Karpas-422 (cell line): ENCODE measurements at regions not wholly inside any gene's neighbourhood (a gene's known extent, or its start where the extent isn't known, plus 50 kb on each side); places are given as distances from the start of the nearest gene placed in this dataset.

Experiments
- DNase-seq: peaks from one replicate; pipeline ENCODE4 v3.0.0-alpha.2; 2015
- H2AFZ ChIP-seq: fragments of 200-600 bp; sonication (generic); 2 replicates; pipeline ENCODE4 v1.6.1; 2014; ENCODE audit warnings: antibody characterized with exemption, low read length, mixed read lengths
- H3K27ac ChIP-seq: fragments of 200-600 bp; sonication (generic); 2 replicates; pipeline ENCODE4 v1.5.1; 2014; ENCODE audit warnings: mild to moderate bottlenecking, low read length, moderate library complexity
- H3K27me3 ChIP-seq: fragments of 200-600 bp; sonication (generic); 2 replicates; pipeline ENCODE4 v1.6.1; 2014; ENCODE audit warnings: low read length, mixed read lengths
- H3K36me3 ChIP-seq: fragments of 200-600 bp; sonication (generic); 2 replicates; pipeline ENCODE4 v1.6.1; 2014; ENCODE audit warnings: low read length, mixed read lengths; ENCODE audit not compliant: insufficient read depth
- H3K4me1 ChIP-seq: fragments of 200-600 bp; sonication (generic); 2 replicates; pipeline ENCODE4 v1.6.1; 2014; ENCODE audit warnings: mild to moderate bottlenecking, low read length, mixed read lengths
- H3K4me2 ChIP-seq: fragments of 200-600 bp; sonication (generic); 2 replicates; pipeline ENCODE4 v1.6.1; 2014; ENCODE audit warnings: low read length, low read depth, mild to moderate bottlenecking; ENCODE audit not compliant: poor library complexity, severe bottlenecking
- H3K4me3 ChIP-seq: fragments of 200-600 bp; sonication (generic); 2 replicates; pipeline ENCODE4 v1.5.1; 2014; ENCODE audit warnings: mild to moderate bottlenecking, antibody characterized with exemption, low read length, mixed read lengths
- H3K79me2 ChIP-seq: fragments of 200-600 bp; sonication (generic); 2 replicates; pipeline ENCODE4 v1.6.1; 2014; ENCODE audit warnings: mild to moderate bottlenecking, low read length, mixed read lengths
- H3K9ac ChIP-seq: fragments of 200-600 bp; sonication (generic); 2 replicates; pipeline ENCODE4 v1.6.0; 2014; ENCODE audit warnings: low read length
- H3K9me2 ChIP-seq: fragments of 200-600 bp; sonication (generic), shearing (Covaris generic); replicated peaks from 2 replicates; pipeline ENCODE4 v1.6.0; 2014; ENCODE audit warnings: mild to moderate bottlenecking, low read length, moderate library complexity; ENCODE audit not compliant: insufficient read depth
- H3K9me3 ChIP-seq: fragments of 300-700, 200-600 bp; sonication (generic); 2 replicates; pipeline ENCODE4 v1.6.1; 2014; ENCODE audit warnings: low read length, mixed read lengths
- H4K20me1 ChIP-seq: fragments of 200-600 bp; sonication (generic); 2 replicates; pipeline ENCODE4 v1.6.1; 2014; ENCODE audit warnings: mild to moderate bottlenecking, antibody characterized with exemption, low read length, low read depth; ENCODE audit not compliant: insufficient read depth

GRCh38 chr14:66094001-66094727 is 392.0 kb upstream of the CCDC196 start:
- no peak for DNase-seq
- Histone ChIP-seq H3K36me3 (no peaks in the 10 kb centered on the region), H3K4me1 (no peaks in the 10 kb centered on the region), H3K79me2 (no peaks in the 10 kb centered on the region), H3K4me3 (no peak overlapping the region), H4K20me1 (no peaks in the 10 kb centered on the region), H2AFZ (no peak overlapping the region), H3K9me3 (no peaks in the 10 kb centered on the region), H3K9ac (no peak overlapping the region), H3K27ac (no peak overlapping the region), H3K9me2 (no peaks in the 10 kb centered on the region), H3K4me2 (no peak overlapping the region), H3K27me3 (no peaks in the 10 kb centered on the region)

GRCh38 chr14:66099451-66099850 is 386.7 kb upstream of the CCDC196 start:
- no peak overlapping the region for H3K27ac ChIP-seq
- H3K9ac ChIP-seq = no peak overlapping the region
- H3K36me3 ChIP-seq = no peaks in the 10 kb centered on the region
- H3K9me2 ChIP-seq = no peaks in the 10 kb centered on the region
- H3K27me3 ChIP-seq = no peaks in the 10 kb centered on the region
- no peaks in the 10 kb centered on the region for H3K9me3 ChIP-seq
- no peak overlapping the region for H3K4me2 ChIP-seq
- H2AFZ ChIP-seq = no peak overlapping the region
- no peak for DNase-seq
- no peaks in the 10 kb centered on the region for H4K20me1 ChIP-seq
- H3K4me3 ChIP-seq = no peak overlapping the region
- no peaks in the 10 kb centered on the region for H3K79me2 ChIP-seq
- H3K4me1 ChIP-seq = no peaks in the 10 kb centered on the region

- Histone ChIP-seq H3K4me3 (no peak overlapping the region), H3K36me3 (no peaks in the 10 kb centered on the region), H4K20me1 (no peaks in the 10 kb centered on the region), H3K9me2 (no peaks in the 10 kb centered on the region), H3K27me3 (no peaks in the 10 kb centered on the region), H3K9ac (no peak overlapping the region), H3K9me3 (no peaks in the 10 kb centered on the region), H3K79me2 (no peaks in the 10 kb centered on the region), H3K4me1 (no peaks in the 10 kb centered on the region), H3K27ac (no peak overlapping the region), H2AFZ (no peak overlapping the region), H3K4me2 (no peak overlapping the region)
- DNase-seq = no peak
Measured at GRCh38 chr14:66099931-66100330, 386.2 kb upstream of the CCDC196 start.

DNA sequence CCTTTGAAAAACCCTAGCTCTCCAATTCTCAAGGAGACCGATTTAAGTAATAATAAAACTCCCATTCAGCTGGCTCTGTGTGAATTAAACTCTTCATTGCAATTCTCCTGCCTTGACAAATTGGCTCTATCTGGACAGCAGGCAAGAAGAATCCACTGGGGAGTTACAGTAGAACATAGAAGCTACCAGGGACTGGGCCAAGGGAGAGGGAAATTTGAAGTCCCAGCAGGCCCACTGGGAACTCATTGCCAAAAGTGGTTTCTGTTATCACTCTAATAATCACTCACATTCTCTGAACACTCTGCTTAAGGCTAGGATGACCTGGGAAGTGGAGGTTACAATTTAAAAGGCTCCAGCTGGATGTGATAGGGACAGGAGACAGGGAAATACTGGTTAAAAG is 384.5 kb upstream of the CCDC196 start:
- Histone ChIP-seq H3K36me3 (no peaks in the 10 kb centered on the region), H4K20me1 (no peaks in the 10 kb centered on the region), H3K9me2 (no peaks in the 10 kb centered on the region), H2AFZ (no peak overlapping the region), H3K27ac (no peak overlapping the region), H3K4me3 (no peak overlapping the region), H3K27me3 (no peaks in the 10 kb centered on the region), H3K9ac (no peak overlapping the region), H3K9me3 (no peaks in the 10 kb centered on the region), H3K4me2 (no peak overlapping the region), H3K4me1 (no peaks in the 10 kb centered on the region), H3K79me2 (no peaks in the 10 kb centered on the region)
- DNase-seq = no peak

GRCh38 chr14:66104486-66104885 is 381.7 kb upstream of the CCDC196 start:
- Histone ChIP-seq H3K27ac (no peak overlapping the region), H3K9ac (no peak overlapping the region), H3K4me2 (no peak overlapping the region), H3K9me3 (no peaks in the 10 kb centered on the region), H2AFZ (no peak overlapping the region), H3K27me3 (no peaks in the 10 kb centered on the region), H3K36me3 (no peaks in the 10 kb centered on the region), H3K79me2 (no peaks in the 10 kb centered on the region), H4K20me1 (no peaks in the 10 kb centered on the region), H3K4me1 (no peaks in the 10 kb centered on the region), H3K4me3 (no peak overlapping the region), H3K9me2 (no peaks in the 10 kb centered on the region)
- DNase-seq = no peak

DNA sequence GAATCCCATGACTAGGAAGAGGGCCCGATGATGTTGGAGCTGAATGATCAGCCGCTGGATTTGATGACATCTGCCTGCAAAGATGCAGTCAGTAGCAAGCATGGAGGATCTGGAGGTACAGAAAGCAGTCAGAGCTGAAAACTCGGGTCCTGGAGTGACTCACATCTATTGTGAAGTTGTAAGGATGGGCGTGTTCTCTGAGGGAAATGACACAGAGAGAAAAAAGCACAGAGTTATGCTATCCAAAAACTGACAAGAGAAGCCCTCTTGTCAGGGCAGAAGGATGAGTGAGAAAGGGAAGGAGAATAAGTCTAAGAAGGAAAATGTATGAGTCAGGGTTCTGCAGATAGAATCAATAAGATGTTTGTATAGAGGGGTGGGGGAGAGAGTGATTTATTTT is 380.4 kb upstream of the CCDC196 start:
- no peaks in the 10 kb centered on the region for H3K4me1 ChIP-seq
- no peak overlapping the region for H3K4me3 ChIP-seq
- H2AFZ ChIP-seq = no peak overlapping the region
- no peaks in the 10 kb centered on the region for H3K9me2 ChIP-seq
- H3K9me3 ChIP-seq = no peaks in the 10 kb centered on the region
- H3K79me2 ChIP-seq = no peaks in the 10 kb centered on the region
- H3K9ac ChIP-seq = no peak overlapping the region
- no peak overlapping the region for H3K27ac ChIP-seq
- H3K4me2 ChIP-seq = no peak overlapping the region
- DNase-seq = no peak
- no peaks in the 10 kb centered on the region for H3K36me3 ChIP-seq
- no peaks in the 10 kb centered on the region for H4K20me1 ChIP-seq
- H3K27me3 ChIP-seq = no peaks in the 10 kb centered on the region; the same call in 1 of the 2 replicates

- H3K36me3 ChIP-seq = no peaks in the 10 kb centered on the region
Measured at GRCh38 chr14:66109426-66109825, 376.7 kb upstream of the CCDC196 start.

GRCh38 chr14:66111891-66112290 is 374.3 kb upstream of the CCDC196 start:
- Histone ChIP-seq H4K20me1 (no peaks in the 10 kb centered on the region), H3K27me3 (no peaks in the 10 kb centered on the region; the same call in 1 of the 2 replicates), H2AFZ (no peak overlapping the region), H3K27ac (no peak overlapping the region), H3K9me3 (no peaks in the 10 kb centered on the region), H3K4me3 (no peak overlapping the region), H3K79me2 (no peaks in the 10 kb centered on the region), H3K36me3 (no peaks in the 10 kb centered on the region), H3K4me2 (no peak overlapping the region), H3K9ac (no peak overlapping the region), H3K9me2 (no peaks in the 10 kb centered on the region), H3K4me1 (peaks cover 17% of the 10 kb centered on the region)
- no peak for DNase-seq

More at GRCh38 chr14:66109426-66109825, 376.7 kb upstream of the CCDC196 start:
- no peak overlapping the region for H3K9ac ChIP-seq
- H3K27me3 ChIP-seq = no peaks in the 10 kb centered on the region; the same call in 1 of the 2 replicates
- H3K9me3 ChIP-seq = no peaks in the 10 kb centered on the region
- no peak overlapping the region for H3K27ac ChIP-seq
- no peaks in the 10 kb centered on the region for H3K79me2 ChIP-seq
- H3K4me1 ChIP-seq = 0 out of 2 replicates have a peak, but pooled peaks cover under 1% of the 10 kb centered on the region
- H4K20me1 ChIP-seq = no peaks in the 10 kb centered on the region
- DNase-seq = no peak
- no peak overlapping the region for H3K4me2 ChIP-seq
- no peaks in the 10 kb centered on the region for H3K9me2 ChIP-seq
- H3K4me3 ChIP-seq = no peak overlapping the region
- H2AFZ ChIP-seq = no peak overlapping the region
